Neural cell (in vitro differentiated cells): ENCODE measurements at regions not wholly inside any gene's neighbourhood (a gene's known extent, or its start where the extent isn't known, plus 50 kb on each side); places are given as distances from the start of the nearest gene placed in this dataset.

ENCODE experiments used
- EP300 ChIP-seq: fragments of 450-650 bp; conservative IDR thresholded peaks from 2 replicates; pipeline ENCODE4 v1.6.1; 2014; ENCODE audit warnings: antibody characterized with exemption, mild to moderate bottlenecking, moderate library complexity; ENCODE audit not compliant: poor library complexity, severe bottlenecking
- EZH2 ChIP-seq: fragments of 200-600, 300-800 bp; shearing (Covaris generic), sonication (generic); IDR thresholded peaks from 2 replicates; pipeline ENCODE4 v1.6.1; 2014; ENCODE audit warnings: antibody characterized with exemption, low read length, borderline replicate concordance, mild to moderate bottlenecking; ENCODE audit not compliant: insufficient read depth, poor library complexity, severe bottlenecking
- MXI1 ChIP-seq: fragments of 450-650 bp; conservative IDR thresholded peaks from 2 replicates; pipeline ENCODE4 v1.6.1; 2014; ENCODE audit warnings: antibody characterized with exemption, mild to moderate bottlenecking; ENCODE audit not compliant: poor library complexity, severe bottlenecking
- POLR2AphosphoS5 ChIP-seq: IDR thresholded peaks from 2 replicates; pipeline ENCODE4 v1.6.1; 2012
- RAD21 ChIP-seq: fragments of 450-650 bp; conservative IDR thresholded peaks from 2 replicates; pipeline ENCODE4 v1.6.1; 2014; ENCODE audit warnings: antibody characterized with exemption, mild to moderate bottlenecking, moderate library complexity
- TAF1 ChIP-seq: IDR thresholded peaks from 2 replicates; pipeline ENCODE4 v1.6.1; 2012; ENCODE audit warnings: low read depth
- TF ChIP-seq, protein P1 (sequence below): IDR thresholded peaks from 2 replicates; pipeline ENCODE4 v1.6.1; 2012; ENCODE audit warnings: borderline replicate concordance
- TF ChIP-seq, protein P2 (sequence below): fragments of 450-650 bp; IDR thresholded peaks from 2 replicates; pipeline ENCODE4 v1.5.1; 2014; ENCODE audit warnings: antibody characterized with exemption, mild to moderate bottlenecking, moderate library complexity; ENCODE audit not compliant: poor library complexity, severe bottlenecking

DNA sequence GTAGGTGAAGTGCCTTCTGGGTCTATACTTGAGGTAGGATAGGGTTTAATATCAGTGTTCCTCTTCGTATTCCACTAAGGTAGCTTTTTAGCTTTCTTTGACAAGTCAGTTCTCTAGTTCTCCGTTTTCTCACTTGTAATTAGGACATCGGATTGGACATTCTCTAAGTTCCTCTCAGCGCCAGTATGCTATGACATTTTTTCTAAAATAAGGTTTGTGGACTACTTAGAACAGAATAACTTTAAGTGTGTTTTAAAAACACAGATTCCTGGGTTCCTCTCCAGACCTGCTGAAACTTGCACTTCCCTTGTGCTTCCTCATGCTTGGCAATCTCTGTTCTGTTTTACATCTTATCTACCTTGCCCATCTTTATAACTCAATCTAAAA, 69.3 kb upstream of the YWHAQ start:
- TF ChIP-seq, protein P1, sequence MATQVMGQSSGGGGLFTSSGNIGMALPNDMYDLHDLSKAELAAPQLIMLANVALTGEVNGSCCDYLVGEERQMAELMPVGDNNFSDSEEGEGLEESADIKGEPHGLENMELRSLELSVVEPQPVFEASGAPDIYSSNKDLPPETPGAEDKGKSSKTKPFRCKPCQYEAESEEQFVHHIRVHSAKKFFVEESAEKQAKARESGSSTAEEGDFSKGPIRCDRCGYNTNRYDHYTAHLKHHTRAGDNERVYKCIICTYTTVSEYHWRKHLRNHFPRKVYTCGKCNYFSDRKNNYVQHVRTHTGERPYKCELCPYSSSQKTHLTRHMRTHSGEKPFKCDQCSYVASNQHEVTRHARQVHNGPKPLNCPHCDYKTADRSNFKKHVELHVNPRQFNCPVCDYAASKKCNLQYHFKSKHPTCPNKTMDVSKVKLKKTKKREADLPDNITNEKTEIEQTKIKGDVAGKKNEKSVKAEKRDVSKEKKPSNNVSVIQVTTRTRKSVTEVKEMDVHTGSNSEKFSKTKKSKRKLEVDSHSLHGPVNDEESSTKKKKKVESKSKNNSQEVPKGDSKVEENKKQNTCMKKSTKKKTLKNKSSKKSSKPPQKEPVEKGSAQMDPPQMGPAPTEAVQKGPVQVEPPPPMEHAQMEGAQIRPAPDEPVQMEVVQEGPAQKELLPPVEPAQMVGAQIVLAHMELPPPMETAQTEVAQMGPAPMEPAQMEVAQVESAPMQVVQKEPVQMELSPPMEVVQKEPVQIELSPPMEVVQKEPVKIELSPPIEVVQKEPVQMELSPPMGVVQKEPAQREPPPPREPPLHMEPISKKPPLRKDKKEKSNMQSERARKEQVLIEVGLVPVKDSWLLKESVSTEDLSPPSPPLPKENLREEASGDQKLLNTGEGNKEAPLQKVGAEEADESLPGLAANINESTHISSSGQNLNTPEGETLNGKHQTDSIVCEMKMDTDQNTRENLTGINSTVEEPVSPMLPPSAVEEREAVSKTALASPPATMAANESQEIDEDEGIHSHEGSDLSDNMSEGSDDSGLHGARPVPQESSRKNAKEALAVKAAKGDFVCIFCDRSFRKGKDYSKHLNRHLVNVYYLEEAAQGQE, result no peak
- TF ChIP-seq, protein P2, sequence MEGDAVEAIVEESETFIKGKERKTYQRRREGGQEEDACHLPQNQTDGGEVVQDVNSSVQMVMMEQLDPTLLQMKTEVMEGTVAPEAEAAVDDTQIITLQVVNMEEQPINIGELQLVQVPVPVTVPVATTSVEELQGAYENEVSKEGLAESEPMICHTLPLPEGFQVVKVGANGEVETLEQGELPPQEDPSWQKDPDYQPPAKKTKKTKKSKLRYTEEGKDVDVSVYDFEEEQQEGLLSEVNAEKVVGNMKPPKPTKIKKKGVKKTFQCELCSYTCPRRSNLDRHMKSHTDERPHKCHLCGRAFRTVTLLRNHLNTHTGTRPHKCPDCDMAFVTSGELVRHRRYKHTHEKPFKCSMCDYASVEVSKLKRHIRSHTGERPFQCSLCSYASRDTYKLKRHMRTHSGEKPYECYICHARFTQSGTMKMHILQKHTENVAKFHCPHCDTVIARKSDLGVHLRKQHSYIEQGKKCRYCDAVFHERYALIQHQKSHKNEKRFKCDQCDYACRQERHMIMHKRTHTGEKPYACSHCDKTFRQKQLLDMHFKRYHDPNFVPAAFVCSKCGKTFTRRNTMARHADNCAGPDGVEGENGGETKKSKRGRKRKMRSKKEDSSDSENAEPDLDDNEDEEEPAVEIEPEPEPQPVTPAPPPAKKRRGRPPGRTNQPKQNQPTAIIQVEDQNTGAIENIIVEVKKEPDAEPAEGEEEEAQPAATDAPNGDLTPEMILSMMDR, result no peak
- TF ChIP-seq EP300 (no peak), RAD21 (no peak), MXI1 (no peak), TAF1 (no peak), EZH2 (no peak), POLR2AphosphoS5 (no peak)
